Glomerular visceral epithelial cell (primary cell): ENCODE measurements at regions not wholly inside any gene's neighbourhood (a gene's known extent, or its start where the extent isn't known, plus 50 kb on each side); places are given as distances from the start of the nearest gene placed in this dataset.

Source experiments
- DNase-seq: peaks from one replicate; pipeline ENCODE4 v3.0.0-alpha.2; 2016; ENCODE audit errors: extremely low spot score

GRCh38 chr5:1706021-1706420, 93.6 kb downstream of the MRPL36 start:
- DNase-seq = no peak

DNA sequence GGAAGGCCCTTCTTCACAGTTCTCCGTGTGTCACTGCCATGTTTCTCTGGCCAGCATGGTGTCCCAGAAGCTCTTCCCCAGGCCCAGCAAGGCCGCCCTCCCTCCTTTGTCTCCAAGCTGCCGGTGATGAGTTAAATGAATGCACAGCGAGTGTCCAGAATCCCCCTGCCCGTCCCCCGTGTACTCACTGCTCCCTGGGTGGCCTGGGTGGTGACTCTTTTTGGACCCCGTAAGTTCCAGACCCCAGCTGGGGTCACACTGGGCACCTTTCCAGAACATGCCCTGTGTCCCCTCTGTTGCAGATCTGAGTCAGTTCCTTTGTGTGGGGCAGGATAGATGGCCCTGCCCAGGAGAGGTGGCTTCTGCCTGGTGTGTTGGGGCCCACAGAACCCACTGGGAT, 95.0 kb downstream of the MRPL36 start:
- no peak for DNase-seq

DNA sequence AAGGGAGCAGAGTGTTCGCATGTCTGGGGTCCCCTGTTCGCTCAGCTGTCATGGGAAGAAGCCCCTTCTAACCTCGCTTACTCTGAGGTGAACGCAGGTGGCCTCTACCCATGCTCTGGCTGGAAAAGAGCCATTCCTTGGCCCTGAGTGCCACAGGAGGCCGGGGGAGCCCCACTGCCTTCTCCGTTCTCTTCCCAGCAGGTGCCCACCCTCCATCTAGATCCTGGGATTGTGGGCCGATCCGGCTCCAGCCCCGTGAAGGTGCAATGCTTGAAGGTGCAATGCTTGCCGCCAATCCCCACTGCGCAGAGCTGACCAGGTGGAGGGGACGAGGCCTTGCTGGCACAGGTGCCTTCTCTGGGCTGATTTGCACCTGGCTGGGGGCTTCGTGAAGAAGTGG, 95.4 kb downstream of the MRPL36 start:
- DNase-seq = no peak

DNA sequence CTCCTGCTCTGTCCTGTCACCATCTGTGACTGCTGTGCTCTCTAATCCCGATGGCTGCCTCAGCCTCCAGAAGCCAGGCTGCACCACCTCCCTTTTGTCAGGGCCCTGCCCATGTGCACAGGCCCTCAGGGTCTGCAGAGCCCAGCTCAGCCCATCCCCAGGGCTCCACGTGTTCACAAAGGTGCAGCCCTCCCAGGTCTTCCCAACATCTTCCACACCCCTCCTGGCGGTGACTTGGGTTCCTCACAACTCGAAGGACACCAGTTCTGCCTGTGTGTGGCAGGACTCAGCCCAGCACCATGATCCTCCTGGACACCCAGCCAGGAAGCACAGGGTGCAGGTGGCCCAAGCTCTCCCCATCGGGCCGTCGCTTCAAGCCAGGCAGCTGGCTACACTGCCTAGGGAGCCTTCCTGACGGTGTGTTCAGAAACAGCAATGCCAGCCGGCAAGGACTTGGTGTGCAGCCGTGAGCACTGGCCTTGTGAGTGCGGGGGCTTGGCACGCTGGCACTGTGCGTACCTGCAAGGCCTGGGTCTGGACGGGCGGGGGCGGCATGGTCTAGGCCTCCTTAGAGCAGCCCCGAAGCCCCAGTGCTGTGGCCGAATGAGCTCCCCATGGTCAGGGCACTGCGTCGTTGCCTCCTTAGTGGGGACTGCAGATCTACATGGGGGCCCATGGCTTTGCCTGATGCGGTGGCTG, 96.1 kb downstream of the MRPL36 start:
- DNase-seq = no peak

- no peak for DNase-seq
Observed at GRCh38 chr5:1702318-1702717, 97.3 kb downstream of the MRPL36 start.

GRCh38 chr5:1701884-1702283, 97.8 kb downstream of the MRPL36 start:
- DNase-seq = no peak

DNA sequence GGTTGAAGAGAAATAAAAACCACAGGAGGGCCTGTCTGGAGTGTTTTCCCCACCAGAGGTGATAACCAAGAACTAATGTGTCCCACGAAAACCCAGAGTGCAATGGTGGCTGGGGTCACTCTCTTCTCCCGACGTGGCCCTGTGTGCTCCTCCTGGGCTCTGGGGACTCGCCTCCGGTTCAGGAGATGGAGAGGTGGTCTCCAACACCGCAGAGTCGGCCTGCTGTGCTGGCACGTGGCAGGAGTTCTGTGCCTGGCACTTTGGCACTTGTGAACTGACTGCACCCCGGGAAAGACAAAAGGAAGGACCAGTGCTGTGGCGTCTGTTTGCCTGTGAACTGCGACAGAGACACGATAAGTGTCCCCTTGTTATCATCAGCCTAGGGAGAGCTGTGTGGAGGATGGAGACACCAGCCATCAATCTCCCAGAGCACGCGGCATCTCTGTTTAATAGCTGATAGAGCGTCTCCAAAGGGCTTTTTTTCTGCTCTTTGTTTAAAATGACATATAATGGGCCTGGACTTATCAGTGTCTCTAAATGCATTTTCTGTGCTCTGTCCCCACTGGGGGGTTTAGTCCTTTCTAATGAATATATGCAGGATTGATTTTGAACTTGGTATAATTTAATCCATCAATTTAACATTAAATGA, 98.3 kb downstream of the MRPL36 start:
- no peak for DNase-seq

- DNase-seq = no peak
Observed at GRCh38 chr5:1699394-1699793, 100.2 kb downstream of the MRPL36 start.

- DNase-seq = no peak
Observed at GRCh38 chr5:1698589-1699316, 100.9 kb downstream of the MRPL36 start.

- DNase-seq = no peak
Observed at GRCh38 chr5:1692381-1692780, 107.3 kb downstream of the MRPL36 start.

DNA sequence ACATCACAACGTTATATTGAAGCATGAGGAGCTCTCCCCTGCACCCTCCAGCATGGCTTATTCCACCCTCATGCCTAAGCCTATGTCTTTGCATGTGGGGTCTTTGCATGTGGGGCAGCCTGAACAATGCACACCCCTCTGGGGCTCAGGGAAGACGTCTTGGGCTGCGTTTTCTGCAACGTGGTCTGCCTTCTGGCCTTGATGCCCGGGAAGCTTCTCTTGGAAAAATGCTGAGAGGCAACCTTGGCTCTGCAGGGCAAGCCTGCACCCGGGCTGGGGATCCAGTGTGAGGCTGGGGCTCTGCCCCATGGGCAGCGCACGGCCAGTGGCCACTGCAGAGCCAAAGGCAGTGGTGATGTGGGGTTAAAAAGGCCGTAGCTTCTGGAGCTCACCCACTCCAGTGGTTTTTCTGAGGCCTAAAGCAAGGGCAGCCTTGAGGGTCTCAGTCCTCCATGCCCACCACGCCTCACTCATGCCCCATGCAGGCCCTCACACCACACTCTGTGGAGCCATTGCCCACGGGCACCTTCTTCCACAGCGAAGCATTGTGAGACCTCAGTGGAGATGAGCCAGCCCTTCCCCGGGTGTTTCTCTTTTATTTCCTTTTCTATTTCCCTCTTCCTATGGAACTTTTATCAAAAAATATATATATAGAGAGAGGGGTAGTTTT, 112.2 kb downstream of the MRPL36 start:
- no peak for DNase-seq

GRCh38 chr5:1686016-1686802, 113.4 kb downstream of the MRPL36 start:
- DNase-seq = no peak

DNA sequence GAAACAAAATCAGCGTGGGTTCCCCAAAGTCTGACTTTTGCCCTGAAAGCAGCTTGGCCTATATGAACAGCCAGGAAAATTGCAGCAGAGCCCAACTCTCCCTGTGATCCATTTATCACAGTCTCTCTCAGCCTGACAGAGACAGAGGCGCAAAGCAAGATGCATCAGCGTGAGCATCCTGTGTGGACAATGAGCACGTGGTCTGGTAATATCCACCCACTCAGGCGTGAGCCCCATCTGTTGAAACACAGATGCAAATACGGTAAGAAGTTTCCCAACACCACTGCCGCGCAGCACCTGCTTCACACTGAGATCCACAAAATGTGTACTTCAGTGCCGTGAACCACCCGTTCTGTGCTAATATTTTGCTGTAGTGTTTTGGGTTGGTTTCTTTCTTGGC, 114.6 kb downstream of the MRPL36 start:
- no peak for DNase-seq

DNA sequence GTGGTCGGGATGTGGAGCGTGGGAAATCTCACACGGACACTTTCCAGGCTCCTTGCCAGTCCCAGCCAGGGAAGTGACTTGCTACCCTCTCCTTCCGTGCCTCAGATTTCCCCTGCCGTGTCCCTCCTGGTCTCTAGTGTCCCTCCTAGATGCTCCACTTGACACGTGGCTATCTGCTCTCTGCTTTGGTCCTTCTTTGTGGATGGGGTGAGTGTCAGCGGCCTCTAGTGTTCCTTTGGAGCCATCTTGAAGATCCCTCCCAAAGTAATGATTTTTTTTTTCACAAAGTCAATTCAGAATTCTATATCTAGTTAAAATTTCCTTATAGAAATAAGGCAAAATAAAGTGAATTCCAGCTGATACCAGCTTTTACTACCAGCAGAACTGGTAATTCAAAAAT, 117.7 kb downstream of the MRPL36 start:
- no peak for DNase-seq

- peak; percentile 21 for DNase-seq
Observed at GRCh38 chr5:1673042-1673677, 126.5 kb downstream of the MRPL36 start.

GRCh38 chr5:1672396-1672795, 127.2 kb downstream of the MRPL36 start:
- DNase-seq = no peak

DNA sequence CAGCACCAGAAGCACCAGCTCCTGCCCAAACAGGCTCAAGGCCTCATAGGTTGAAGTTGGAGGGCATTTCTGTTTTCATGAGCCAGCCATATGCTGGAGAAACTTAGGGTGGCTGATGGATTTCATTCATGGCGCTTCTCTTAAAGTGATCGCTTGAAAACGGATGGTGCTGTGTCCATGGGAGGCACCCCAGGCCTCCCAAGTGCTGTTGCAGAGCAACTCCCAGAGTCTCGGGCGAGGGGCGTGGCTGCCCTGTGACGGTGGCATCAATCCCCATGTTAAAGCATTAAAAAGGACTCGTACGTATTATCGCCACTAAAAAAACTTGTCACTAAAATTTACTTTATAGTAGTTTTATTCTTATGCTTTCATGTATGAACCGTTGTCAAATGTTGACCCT, 128.3 kb downstream of the MRPL36 start:
- no peak for DNase-seq

DNA sequence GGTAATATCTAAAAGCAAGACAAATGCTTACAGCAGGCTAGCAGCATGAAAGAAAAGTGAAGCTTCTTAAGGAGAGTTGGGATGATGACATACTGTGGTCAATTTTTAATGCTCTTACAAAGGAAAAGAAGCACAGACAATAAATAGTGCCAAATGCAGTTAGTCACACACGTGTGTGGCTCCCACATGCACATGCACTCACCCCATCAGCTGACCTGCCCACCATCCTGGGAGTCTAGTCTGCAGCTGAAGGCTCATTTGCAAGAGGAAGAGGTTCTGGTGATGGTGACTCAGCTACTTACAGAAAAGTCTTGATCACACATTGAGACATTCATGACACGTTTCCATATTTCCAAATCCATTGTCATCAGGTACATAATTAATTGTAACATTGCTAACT, 129.3 kb downstream of the MRPL36 start:
- peak; percentile 50 for DNase-seq

DNA sequence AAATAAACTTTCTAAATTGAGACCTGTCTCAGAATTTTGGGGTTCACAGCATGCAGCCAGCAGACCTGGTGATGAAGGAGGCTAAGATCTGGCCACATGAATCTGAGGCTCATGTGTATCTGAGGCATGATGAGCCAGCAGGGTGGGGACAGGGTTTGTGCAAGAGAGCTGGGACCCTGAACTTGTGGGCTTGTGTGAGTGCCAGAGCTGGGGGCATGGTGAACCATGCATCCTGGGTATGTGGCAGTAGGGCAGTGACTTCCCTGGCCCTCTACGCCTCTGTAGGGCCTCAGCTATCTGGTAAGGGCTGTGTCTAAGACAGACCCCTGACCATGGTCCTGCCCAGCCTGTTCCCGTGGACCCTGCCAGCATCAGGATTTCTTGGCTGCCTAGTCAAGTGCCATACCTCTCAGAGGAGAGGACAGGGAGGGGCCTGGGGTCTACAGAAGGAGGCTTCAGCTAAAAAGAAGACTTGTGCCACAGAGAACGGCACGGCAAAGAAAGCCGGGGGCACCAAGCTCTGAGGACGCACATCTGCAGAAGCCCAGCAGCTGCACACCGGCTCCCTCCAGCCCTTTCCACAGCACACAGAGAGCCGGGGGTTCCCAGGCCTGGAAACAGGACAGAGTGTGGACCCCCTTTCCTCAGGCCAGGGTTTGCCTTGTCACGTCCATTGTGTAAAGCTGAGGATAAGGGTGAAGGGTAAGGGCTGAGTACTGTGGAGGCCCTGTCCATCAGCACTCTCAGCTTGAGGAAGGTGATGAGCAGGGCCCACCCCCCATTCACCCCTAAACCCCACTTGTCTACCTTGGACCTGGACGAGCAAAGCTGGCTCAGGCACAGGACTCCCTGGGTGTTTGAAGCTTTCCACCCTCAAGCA, 130.1 kb downstream of the MRPL36 start:
- DNase-seq = no peak

GRCh38 chr5:1668141-1668721, 131.4 kb downstream of the MRPL36 start:
- no peak for DNase-seq
